Suprapubic skin (tissue), 3 donors: ENCODE measurements at regions not wholly inside any gene's neighbourhood (a gene's known extent, or its start where the extent isn't known, plus 50 kb on each side); places are given as distances from the start of the nearest gene placed in this dataset.

Experiments
- EP300 ChIP-seq: sonication (generic); formaldehyde crosslinking; IDR thresholded peaks from one replicate; pipeline ENCODE4 v1.6.1; 2017; ENCODE audit warnings: antibody characterized with exemption
- POLR2A ChIP-seq, 2 donors: fragments of 450-650 bp; IDR thresholded peaks; one replicate each; pipeline ENCODE4 v1.6.1; 2017; ENCODE audit warnings: antibody characterized with exemption in 2 of 2, mild to moderate bottlenecking in 2 of 2, moderate library complexity in 2 of 2
- TF ChIP-seq, protein P1 (sequence below), 2 donors: fragments of 200-600 bp in 1 of 2; fragments of 450-650 bp in 1 of 2; sonication (generic) in 1 of 2; IDR thresholded peaks; one replicate each; pipeline ENCODE4 v1.5.1; 2016 to 2019; ENCODE audit warnings: antibody characterized with exemption in 2 of 2, mild to moderate bottlenecking in 1 of 2, moderate library complexity in 1 of 2

DNA sequence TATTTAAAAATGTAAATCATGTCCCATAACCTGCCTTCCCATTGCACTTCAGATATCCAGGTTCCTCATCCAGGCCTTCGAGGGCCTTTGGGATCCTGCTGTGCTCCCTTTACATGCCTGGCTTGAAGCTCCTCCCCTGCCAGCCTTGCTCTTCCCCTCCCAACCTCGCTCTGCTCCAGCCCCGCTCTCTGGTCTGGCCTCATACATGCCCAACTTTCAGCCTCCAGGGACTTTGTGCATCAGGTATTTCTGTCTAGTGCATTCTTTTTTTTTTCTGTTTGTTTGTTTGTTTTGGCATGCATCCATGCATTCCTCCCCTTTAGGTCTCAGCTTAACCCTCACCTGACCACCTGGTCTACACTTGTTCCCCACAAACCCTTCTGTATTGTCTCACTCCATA is 160.3 kb downstream of the SNX10 start:
- TF ChIP-seq, protein P1, sequence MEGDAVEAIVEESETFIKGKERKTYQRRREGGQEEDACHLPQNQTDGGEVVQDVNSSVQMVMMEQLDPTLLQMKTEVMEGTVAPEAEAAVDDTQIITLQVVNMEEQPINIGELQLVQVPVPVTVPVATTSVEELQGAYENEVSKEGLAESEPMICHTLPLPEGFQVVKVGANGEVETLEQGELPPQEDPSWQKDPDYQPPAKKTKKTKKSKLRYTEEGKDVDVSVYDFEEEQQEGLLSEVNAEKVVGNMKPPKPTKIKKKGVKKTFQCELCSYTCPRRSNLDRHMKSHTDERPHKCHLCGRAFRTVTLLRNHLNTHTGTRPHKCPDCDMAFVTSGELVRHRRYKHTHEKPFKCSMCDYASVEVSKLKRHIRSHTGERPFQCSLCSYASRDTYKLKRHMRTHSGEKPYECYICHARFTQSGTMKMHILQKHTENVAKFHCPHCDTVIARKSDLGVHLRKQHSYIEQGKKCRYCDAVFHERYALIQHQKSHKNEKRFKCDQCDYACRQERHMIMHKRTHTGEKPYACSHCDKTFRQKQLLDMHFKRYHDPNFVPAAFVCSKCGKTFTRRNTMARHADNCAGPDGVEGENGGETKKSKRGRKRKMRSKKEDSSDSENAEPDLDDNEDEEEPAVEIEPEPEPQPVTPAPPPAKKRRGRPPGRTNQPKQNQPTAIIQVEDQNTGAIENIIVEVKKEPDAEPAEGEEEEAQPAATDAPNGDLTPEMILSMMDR (IDR thresholded peaks at IDR 0.05) = no peak
- TF ChIP-seq POLR2A (IDR thresholded peaks at IDR 0.05) = no peak
- no peak for TF ChIP-seq EP300
